Loucy (cell line): ENCODE measurements at regions not wholly inside any gene's neighbourhood (a gene's known extent, or its start where the extent isn't known, plus 50 kb on each side); places are given as distances from the start of the nearest gene placed in this dataset.

Source experiments
- CTCF ChIP-seq: fragments of 200-600 bp; sonication (generic); conservative IDR thresholded peaks from 2 replicates; pipeline ENCODE4 v1.5.1; 2014; ENCODE audit warnings: mild to moderate bottlenecking, antibody characterized with exemption, low read length
- EZH2phosphoT487 ChIP-seq: fragments of 200-600 bp; IDR thresholded peaks from 2 replicates; pipeline ENCODE4 v1.6.1; 2018; ENCODE audit warnings: antibody characterized with exemption, mild to moderate bottlenecking, moderate library complexity, borderline replicate concordance

DNA sequence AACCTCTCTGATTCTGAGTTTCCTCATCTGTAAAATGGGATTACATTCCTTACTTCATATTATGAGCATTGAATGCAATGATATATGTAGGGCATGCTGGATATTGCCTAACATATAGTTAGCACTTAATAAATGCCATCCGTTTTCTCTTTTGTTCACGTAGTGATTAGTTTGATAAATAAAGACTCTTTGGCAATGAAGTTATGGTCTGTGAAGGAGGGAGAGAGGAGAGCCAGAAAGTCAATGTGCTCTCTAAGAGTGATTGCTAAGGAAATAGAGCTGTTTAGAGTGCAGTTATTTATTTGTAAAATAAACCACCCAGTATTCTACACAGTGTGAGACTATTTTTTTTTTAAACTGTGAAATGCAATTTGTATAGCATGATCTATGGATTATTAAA is 207.9 kb upstream of the E2F8 start:
- no peak for TF ChIP-seq CTCF
- TF ChIP-seq EZH2phosphoT487: no peak
